K562 (cell line): ENCODE measurements at regions not wholly inside any gene's neighbourhood (a gene's known extent, or its start where the extent isn't known, plus 50 kb on each side); places are given as distances from the start of the nearest gene placed in this dataset.

Experiments
- ATAC-seq: fragments of 200-7000 bp; cut with Tn5 transposase; 3 replicates; pipeline ENCODE4 v1.9.1; 2020; ENCODE audit warnings: moderate library complexity
- BruUV-seq: library from RNA; stranded (reverse); fragments of 400-500 nt; replicated peaks from 2 replicates; lab custom pipeline; 2021; lab: Mats Ljungman, UMichigan
- CTCF ChIA-PET: fragments of 300-600 bp; formaldehyde crosslinking; extraction: SDS; loops from one replicate; lab custom pipeline; 2021; ENCODE audit warnings: low intra/inter-chr PET ratio; lab: Yijun Ruan, JAX
- POLR2A ChIA-PET: fragments of 300-600, 350-650 bp; sonication (Branson Sonifier 250); formaldehyde crosslinking; extraction: SDS; loops from one replicate; lab custom pipeline; 2021; ENCODE audit warnings: antibody characterized with exemption, inconsistent platforms; lab: Yijun Ruan, JAX
- DNase-seq, 4 experiments: peaks; one replicate each; pipeline versions ENCODE4 v3.0.0 to v3.0.0-alpha.2; 2011 to 2018; ENCODE audit warnings: low spot score in 3 of 4, mixed read lengths in 3 of 4; ENCODE audit errors: extremely low read depth in 1 of 4
- FAIRE-seq: peaks from 2 replicates; lab custom pipeline; 2011; peaks lifted over from hg19 to GRCh38; lab: Jason Lieb, UNC
- H2AFZ ChIP-seq: 2 replicates; pipeline ENCODE4 v1.6.0; 2011; ENCODE audit warnings: low read depth, low read length, control low read depth, inconsistent platforms
- H3K27ac ChIP-seq: fragments of 200-600 bp; 3 replicates; pipeline ENCODE4 v1.8.0; 2011; ENCODE audit warnings: low read depth, mild to moderate bottlenecking, control low read depth, inconsistent platforms, low read length, moderate library complexity, mixed read lengths; ENCODE audit errors: extremely low read depth
- H3K27me3 ChIP-seq, 2 experiments: fragments of 300-600 bp in 1 of 2; 2 replicates in 1 of 2; 3 replicates in 1 of 2; pipeline versions ENCODE4 v1.6.0 to v1.8.0; 2011; ENCODE audit warnings: inconsistent platforms in 2 of 2, low read length in 2 of 2, mild to moderate bottlenecking in 1 of 2, mixed read lengths in 1 of 2, moderate library complexity in 1 of 2; ENCODE audit not compliant: control insufficient read depth in 2 of 2, insufficient read depth in 2 of 2
- H3K36me3 ChIP-seq: fragments of 300-600 bp; 3 replicates; pipeline ENCODE4 v1.8.0; 2011; ENCODE audit warnings: mild to moderate bottlenecking, low read length, inconsistent platforms; ENCODE audit not compliant: control insufficient read depth, insufficient read depth
- H3K4me1 ChIP-seq, 2 experiments: fragments of 200-600 bp in 1 of 2; replicated peaks in 1 of 2; 2 replicates in 1 of 2; 3 replicates in 1 of 2; pipeline versions ENCODE4 v1.5.1 to v1.8.0; 2011; ENCODE audit warnings: inconsistent platforms in 2 of 2, low read length in 2 of 2, mild to moderate bottlenecking in 1 of 2, mixed read lengths in 1 of 2, moderate library complexity in 1 of 2; ENCODE audit not compliant: control insufficient read depth in 2 of 2, insufficient read depth in 2 of 2
- H3K4me2 ChIP-seq: 2 replicates; pipeline ENCODE4 v1.6.1; 2011; ENCODE audit warnings: low read length, control low read depth, inconsistent platforms, mixed read lengths; ENCODE audit not compliant: insufficient read depth
- H3K4me3 ChIP-seq: fragments of 200-600 bp; sonication (generic), shearing (Covaris generic); 2 replicates; pipeline ENCODE4 v1.5.1; 2016; ENCODE audit warnings: control low read depth, inconsistent platforms
- H3K79me2 ChIP-seq: fragments of 200-600 bp; 3 replicates; pipeline ENCODE4 v1.8.0; 2011; ENCODE audit warnings: low read length, inconsistent platforms; ENCODE audit not compliant: control insufficient read depth, insufficient read depth
- H3K9ac ChIP-seq, 2 experiments: 2 replicates each; pipeline versions ENCODE4 v1.6.0 to v1.6.1; 2011; ENCODE audit warnings: low read depth in 2 of 2, low read length in 2 of 2, control low read depth in 1 of 2, inconsistent platforms in 1 of 2, mild to moderate bottlenecking in 1 of 2, mixed read lengths in 1 of 2; ENCODE audit not compliant: insufficient read depth in 1 of 2
- H3K9me1 ChIP-seq: one replicate; pipeline ENCODE4 v1.6.0; 2011; ENCODE audit warnings: inconsistent platforms, mild to moderate bottlenecking, low read length, moderate library complexity; ENCODE audit not compliant: control insufficient read depth, insufficient read depth
- H3K9me3 ChIP-seq: replicated peaks from 2 replicates; pipeline ENCODE4 v1.5.1; 2011; ENCODE audit warnings: low read depth, low read length, inconsistent platforms; ENCODE audit not compliant: control insufficient read depth, insufficient read depth
- H4K20me1 ChIP-seq: replicated peaks from 2 replicates; pipeline ENCODE4 v1.6.1; 2011; ENCODE audit warnings: low read length, inconsistent platforms, mixed read lengths; ENCODE audit not compliant: control insufficient read depth, insufficient read depth
- FOSL1 ChIP-seq: fragments of 200-800 bp; sonication (Bioruptor generic); conservative IDR thresholded peaks from 2 replicates; pipeline ENCODE4 v1.6.1; 2016; ENCODE audit warnings: missing genetic modification characterization, missing compliant biosample characterization
- NCOA6 ChIP-seq: fragments of 450-650 bp; IDR thresholded peaks from 2 replicates; pipeline ENCODE4 v1.6.1; 2017; ENCODE audit warnings: mild to moderate bottlenecking
- RHOXF2B ChIP-seq: fragments of 250-450 bp; sonication (Bioruptor Pico); conservative IDR thresholded peaks from 2 replicates; pipeline ENCODE4 v1.5.1; 2021
- ZNF316 ChIP-seq: fragments of 450-650 bp; IDR thresholded peaks from 2 replicates; pipeline ENCODE4 v1.6.1; 2016
- ZNF507 ChIP-seq: conservative IDR thresholded peaks from 2 replicates; pipeline ENCODE4 v1.6.1; 2017; ENCODE audit warnings: missing genetic modification characterization, missing compliant biosample characterization
- WGBS: fragments of 100-300 bp; shearing (Covaris generic); methylation state at CpG from one replicate; pipeline ENCODE4 v1.1.6; 2016; ENCODE audit warnings: low coverage, mixed read lengths; ENCODE audit not compliant: insufficient coverage; ENCODE audit errors: missing lambda C conversion rate; 5-methylcytosine and 5-hydroxymethylcytosine counted together
- in situ Hi-C: fragments of 300-500 bp; cut with MboI; formaldehyde crosslinking; loops from 4 replicates; pipeline ENCODE4 v1.15.0; 2018; ENCODE audit warnings: inconsistent platforms, mixed read lengths
- intact Hi-C: fragments of 100-400 bp; cut with micrococcal nuclease; formaldehyde crosslinking; loops from 2 replicates; pipeline ENCODE4 v1.14.2; 2022
- TF ChIP-seq, protein P1 (sequence below): fragments of 200-400 bp; formaldehyde crosslinking; IDR thresholded peaks from 2 replicates; pipeline ENCODE4 v1.6.1; 2017; ENCODE audit warnings: mild to moderate bottlenecking, low read depth, low read length, moderate library complexity
- TF ChIP-seq, protein P2 (sequence below): fragments of 450-650 bp; formaldehyde crosslinking; IDR thresholded peaks from 2 replicates; pipeline ENCODE4 v1.4.0; 2020; ENCODE audit warnings: mild to moderate bottlenecking, moderate library complexity

DNA sequence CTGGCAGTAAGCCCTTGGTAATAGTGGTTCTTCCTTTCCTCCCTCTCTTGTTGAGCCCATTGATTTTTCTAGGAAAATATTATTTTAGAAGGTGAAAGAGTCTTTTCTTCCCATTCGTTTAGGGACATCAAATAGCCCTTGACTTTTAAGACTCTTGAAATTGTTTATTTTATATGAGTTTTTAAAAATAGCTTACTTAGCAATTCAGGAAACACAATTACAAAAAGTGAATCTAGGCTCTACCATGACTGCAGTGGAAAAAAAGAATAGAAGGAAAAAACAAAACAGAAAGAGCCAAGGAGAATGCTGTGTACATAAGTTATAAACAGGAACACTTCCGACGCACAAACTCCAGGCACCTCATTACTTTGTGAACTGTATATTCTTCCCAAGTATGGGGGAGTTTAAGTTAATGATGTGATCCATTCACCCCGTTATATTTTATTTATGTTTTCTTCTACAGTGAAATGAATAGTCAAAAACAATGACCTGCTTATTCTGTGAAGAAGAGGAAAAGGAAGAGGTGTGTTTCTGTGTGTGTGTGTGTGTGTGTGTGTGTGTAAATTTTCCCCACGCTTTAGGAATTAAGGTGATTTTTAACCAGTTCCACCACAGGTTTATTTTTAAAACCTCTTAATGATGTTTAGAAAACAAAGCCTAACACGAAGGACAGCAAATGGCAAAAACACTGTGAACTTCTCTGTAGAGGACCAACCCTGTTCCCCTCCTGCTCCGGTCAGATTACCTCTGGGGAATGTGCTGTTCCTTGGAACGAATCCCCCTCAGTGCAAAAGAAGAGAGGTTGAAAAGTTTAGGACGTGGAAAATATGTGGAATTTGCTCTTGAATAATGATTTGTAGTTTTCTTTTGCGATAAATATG, 266.3 kb downstream of the KLF5 start:
- H3K79me2 ChIP-seq: no peaks in the 10 kb centered on the region
- in situ Hi-C loops: no loop called here
- no peaks in the 10 kb centered on the region for H3K9me1 ChIP-seq
- no peak for FAIRE-seq
- H2AFZ ChIP-seq: no peak overlapping the region
- no peak overlapping the region for H3K4me2 ChIP-seq
- H4K20me1 ChIP-seq: no peaks in the 10 kb centered on the region
- intact Hi-C loops: no loop called here
- H3K27ac ChIP-seq: no peak overlapping the region
- ATAC-seq: no peak
- POLR2A ChIA-PET: no interaction called here
- no peaks in the 10 kb centered on the region for H3K9me3 ChIP-seq
- H3K27me3 ChIP-seq: no peaks in the 10 kb centered on the region
- CTCF ChIA-PET: no interaction called here
- DNase-seq: no peak
- no TSS peak for BruUV-seq
- TF ChIP-seq ZNF316 (0 out of 2 replicates have a peak, but pooled peaks have one; percentile 50), FOSL1 (tag) (no peak)
- no peaks in the 10 kb centered on the region for H3K36me3 ChIP-seq
- WGBS: 0% methylated on average over 9 of the region's 10 CpGs
- no peaks in the 10 kb centered on the region for H3K4me1 ChIP-seq
- no peak overlapping the region for H3K4me3 ChIP-seq
- no peak overlapping the region for H3K9ac ChIP-seq

DNA sequence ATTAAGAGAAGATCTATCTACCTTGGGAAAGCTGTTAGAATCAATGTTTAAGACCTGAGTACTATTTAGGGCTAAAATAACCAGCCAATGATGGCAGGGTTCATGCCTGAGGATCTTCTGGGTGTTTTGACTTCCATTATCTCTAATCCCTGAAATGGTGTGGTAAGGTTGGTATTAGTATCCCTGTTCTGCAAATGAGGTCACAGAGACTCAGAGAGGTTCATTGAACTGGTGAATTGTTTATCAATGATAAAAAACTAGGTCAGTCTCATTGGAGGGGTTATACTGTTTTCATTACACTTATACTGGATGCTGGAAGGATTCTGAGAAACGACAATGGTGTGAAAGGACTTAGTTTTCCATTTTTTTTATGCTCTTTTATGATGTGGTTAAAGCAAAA, 264.8 kb downstream of the KLF5 start:
- Histone ChIP-seq H3K9me3 (no peaks in the 10 kb centered on the region), H3K79me2 (no peaks in the 10 kb centered on the region), H3K4me1 (no peaks in the 10 kb centered on the region), H2AFZ (no peak overlapping the region), H3K4me2 (no peak overlapping the region), H3K4me3 (no peak overlapping the region), H3K27ac (no peak overlapping the region), H3K27me3 (no peaks in the 10 kb centered on the region), H4K20me1 (no peaks in the 10 kb centered on the region), H3K9ac (no peak overlapping the region), H3K36me3 (no peaks in the 10 kb centered on the region), H3K9me1 (no peaks in the 10 kb centered on the region)
- no peak for DNase-seq
- no peak for ATAC-seq
- no peak for FAIRE-seq
- CTCF ChIA-PET: no interaction called here
- in situ Hi-C loops: no loop called here
- intact Hi-C loops: no loop called here
- TF ChIP-seq ZNF507 (tag) (no peak), RHOXF2B (CRISPR knock-in tag) (no peak), NCOA6 (no peak)
- TF ChIP-seq, protein P1, sequence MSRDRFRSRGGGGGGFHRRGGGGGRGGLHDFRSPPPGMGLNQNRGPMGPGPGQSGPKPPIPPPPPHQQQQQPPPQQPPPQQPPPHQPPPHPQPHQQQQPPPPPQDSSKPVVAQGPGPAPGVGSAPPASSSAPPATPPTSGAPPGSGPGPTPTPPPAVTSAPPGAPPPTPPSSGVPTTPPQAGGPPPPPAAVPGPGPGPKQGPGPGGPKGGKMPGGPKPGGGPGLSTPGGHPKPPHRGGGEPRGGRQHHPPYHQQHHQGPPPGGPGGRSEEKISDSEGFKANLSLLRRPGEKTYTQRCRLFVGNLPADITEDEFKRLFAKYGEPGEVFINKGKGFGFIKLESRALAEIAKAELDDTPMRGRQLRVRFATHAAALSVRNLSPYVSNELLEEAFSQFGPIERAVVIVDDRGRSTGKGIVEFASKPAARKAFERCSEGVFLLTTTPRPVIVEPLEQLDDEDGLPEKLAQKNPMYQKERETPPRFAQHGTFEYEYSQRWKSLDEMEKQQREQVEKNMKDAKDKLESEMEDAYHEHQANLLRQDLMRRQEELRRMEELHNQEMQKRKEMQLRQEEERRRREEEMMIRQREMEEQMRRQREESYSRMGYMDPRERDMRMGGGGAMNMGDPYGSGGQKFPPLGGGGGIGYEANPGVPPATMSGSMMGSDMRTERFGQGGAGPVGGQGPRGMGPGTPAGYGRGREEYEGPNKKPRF: no peak
- TF ChIP-seq, protein P2, sequence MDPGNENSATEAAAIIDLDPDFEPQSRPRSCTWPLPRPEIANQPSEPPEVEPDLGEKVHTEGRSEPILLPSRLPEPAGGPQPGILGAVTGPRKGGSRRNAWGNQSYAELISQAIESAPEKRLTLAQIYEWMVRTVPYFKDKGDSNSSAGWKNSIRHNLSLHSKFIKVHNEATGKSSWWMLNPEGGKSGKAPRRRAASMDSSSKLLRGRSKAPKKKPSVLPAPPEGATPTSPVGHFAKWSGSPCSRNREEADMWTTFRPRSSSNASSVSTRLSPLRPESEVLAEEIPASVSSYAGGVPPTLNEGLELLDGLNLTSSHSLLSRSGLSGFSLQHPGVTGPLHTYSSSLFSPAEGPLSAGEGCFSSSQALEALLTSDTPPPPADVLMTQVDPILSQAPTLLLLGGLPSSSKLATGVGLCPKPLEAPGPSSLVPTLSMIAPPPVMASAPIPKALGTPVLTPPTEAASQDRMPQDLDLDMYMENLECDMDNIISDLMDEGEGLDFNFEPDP (CRISPR knock-in tag): no peak
- no TSS peak for BruUV-seq
- POLR2A ChIA-PET: no interaction called here
- 0% methylated on average over 1 of the region's 1 CpG for WGBS
